ENCODE measurements at regions not wholly inside any gene's neighbourhood (a gene's known extent, or its start where the extent isn't known, plus 50 kb on each side); places are given as distances from the start of the nearest gene placed in this dataset.

GRCh38 chr3:163071713-163072112, 1575.1 kb downstream of the OTOL1 start:
- no peak for DNase-seq

Measured in NCI-H345 (cell line).